ENCODE measurements at regions not wholly inside any gene's neighbourhood (a gene's known extent, or its start where the extent isn't known, plus 50 kb on each side); places are given as distances from the start of the nearest gene placed in this dataset.
"Not testable (repeated sequence)": the region's sequence is repeated elsewhere in the genome, so short reads cannot be mapped to it uniquely, and the experiment has no call there.

DNA sequence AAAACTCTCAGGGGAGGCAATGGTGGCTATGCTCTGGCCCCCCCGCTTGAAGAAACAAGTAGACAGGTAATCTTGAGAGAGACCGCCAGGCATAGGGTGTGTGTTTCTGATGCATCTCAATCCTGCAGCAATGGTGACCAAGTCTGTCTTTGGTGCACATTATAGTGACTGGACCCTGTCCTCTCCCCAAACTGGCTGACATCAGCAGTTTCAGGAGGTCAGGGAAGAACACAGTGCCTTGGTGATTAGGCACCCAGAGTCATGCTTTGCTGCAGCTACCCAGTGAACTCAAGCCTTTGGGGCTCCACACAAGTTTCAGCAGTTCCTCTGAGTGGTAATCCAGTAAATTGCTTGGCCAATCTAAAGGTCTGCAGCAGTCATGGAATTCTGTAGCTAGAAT is 318.3 kb downstream of the SPIN4 start:
- in situ Hi-C loops (cut with HindIII; ENCODE audit: low pct_unique_long_range_greater_than_20kb, low sequenced_read_pairs), result no loop called here
- no peak for DNase-seq (ENCODE audit: low read depth)

DNA sequence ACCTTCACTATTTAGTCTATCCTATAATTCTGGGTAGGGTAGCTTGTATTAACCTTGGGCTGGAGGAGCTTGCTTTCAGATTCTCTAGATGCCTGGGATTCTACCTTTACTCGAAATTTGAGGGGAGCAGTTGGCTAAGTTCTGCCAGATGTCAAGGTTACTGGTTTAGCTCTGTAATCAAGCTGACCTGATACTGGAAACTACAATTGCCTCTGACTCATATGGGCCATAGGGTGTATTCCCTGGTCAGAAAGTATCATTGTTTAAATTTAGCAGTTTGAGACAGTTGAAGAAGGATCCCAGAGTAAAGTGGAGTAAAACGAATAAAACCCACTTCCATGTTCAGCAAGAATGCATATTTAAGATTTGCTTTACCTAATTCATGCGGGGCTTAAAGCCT is 337.6 kb downstream of the SPIN4 start:
- in situ Hi-C loops (cut with HindIII; ENCODE audit: low pct_unique_long_range_greater_than_20kb, low sequenced_read_pairs), result no loop called here
- no peak for DNase-seq (ENCODE audit: low read depth)

DNA sequence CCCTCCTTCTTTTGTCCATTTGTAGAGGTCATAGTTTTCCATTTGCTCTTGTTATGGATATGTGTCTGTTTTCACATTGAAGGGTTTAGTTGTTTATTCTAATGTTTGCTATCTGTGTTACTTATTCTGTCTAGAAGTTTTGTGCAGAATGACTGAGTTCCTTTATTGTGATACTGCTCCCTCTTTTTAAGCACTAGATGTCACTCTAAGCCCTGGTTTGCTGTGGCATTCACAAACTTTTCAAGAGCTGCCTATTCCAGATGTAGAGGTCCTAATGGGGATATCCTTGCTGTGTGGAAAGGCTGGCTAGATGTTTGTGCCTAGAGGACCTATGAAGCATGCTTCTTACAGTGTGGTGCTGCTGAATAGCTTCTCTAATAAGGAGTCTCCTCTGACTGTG is 338.6 kb downstream of the SPIN4 start:
- in situ Hi-C loops (cut with HindIII; ENCODE audit: low pct_unique_long_range_greater_than_20kb, low sequenced_read_pairs), result no loop called here
- no peak for DNase-seq (ENCODE audit: low read depth)

DNA sequence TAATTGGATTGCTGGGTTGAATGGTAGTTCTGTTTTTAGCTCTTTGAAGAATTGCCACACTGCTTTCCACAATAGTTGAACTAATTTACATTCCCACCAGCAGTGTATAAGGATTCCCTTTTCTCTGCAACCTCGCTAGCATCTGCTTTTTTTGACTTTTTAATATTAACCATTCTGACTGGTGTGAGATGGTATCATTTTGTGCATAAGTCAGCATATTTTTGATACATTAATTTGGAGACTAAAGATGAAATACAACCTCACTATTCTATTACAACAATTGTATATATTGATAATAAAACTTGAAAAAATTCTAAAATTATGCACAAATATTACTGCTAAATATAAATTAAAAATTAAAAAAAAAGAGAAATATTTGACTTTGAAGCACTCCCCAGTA is 350.9 kb downstream of the SPIN4 start:
- DNase-seq (ENCODE audit: low read depth); in situ Hi-C loops (cut with HindIII; ENCODE audit: low pct_unique_long_range_greater_than_20kb, low sequenced_read_pairs): not testable (repeated sequence)

Data from Caki2 (cell line).